ENCODE measurements at regions not wholly inside any gene's neighbourhood (a gene's known extent, or its start where the extent isn't known, plus 50 kb on each side); places are given as distances from the start of the nearest gene placed in this dataset.

- DNase-seq (ENCODE audit: low spot score): no peak
- in situ Hi-C loops (cut with MboI; ENCODE audit: low pct_unique_long_range_greater_than_20kb, low sequenced_read_pairs, unreplicated experiment): no loop called here
Observed at GRCh38 chr5:93886098-93886806, 144.9 kb upstream of the POU5F2 start.

GRCh38 chr5:93884254-93884653 is 142.9 kb upstream of the POU5F2 start:
- in situ Hi-C loops (cut with MboI; ENCODE audit: low pct_unique_long_range_greater_than_20kb, low sequenced_read_pairs, unreplicated experiment): no loop called here
- DNase-seq (ENCODE audit: low spot score): no peak
- TF ChIP-seq CTCF (IDR thresholded peaks at IDR 0.05; ENCODE audit: extremely low read depth, insufficient read depth, missing control alignments): no peak

More at GRCh38 chr5:93886098-93886806, 144.9 kb upstream of the POU5F2 start:
- TF ChIP-seq CTCF (IDR thresholded peaks at IDR 0.05; ENCODE audit: extremely low read depth, insufficient read depth, missing control alignments): no peak

- no peak for TF ChIP-seq CTCF (IDR thresholded peaks at IDR 0.05; ENCODE audit: extremely low read depth, insufficient read depth, missing control alignments)
- in situ Hi-C loops (cut with MboI; ENCODE audit: low pct_unique_long_range_greater_than_20kb, low sequenced_read_pairs, unreplicated experiment): no loop called here
- no peak for DNase-seq (ENCODE audit: low spot score)
Observed at GRCh38 chr5:93883459-93883858, 142.1 kb upstream of the POU5F2 start.

GRCh38 chr5:93875693-93876092 is 134.3 kb upstream of the POU5F2 start:
- in situ Hi-C loops (cut with MboI; ENCODE audit: low pct_unique_long_range_greater_than_20kb, low sequenced_read_pairs, unreplicated experiment): no loop called here
- no peak for DNase-seq (ENCODE audit: low spot score)
- no peak for TF ChIP-seq CTCF (IDR thresholded peaks at IDR 0.05; ENCODE audit: extremely low read depth, insufficient read depth, missing control alignments)

- in situ Hi-C loops (cut with MboI; ENCODE audit: low pct_unique_long_range_greater_than_20kb, low sequenced_read_pairs, unreplicated experiment): no loop called here
- no peak for DNase-seq (ENCODE audit: low spot score)
- no peak for TF ChIP-seq CTCF (IDR thresholded peaks at IDR 0.05; ENCODE audit: extremely low read depth, insufficient read depth, missing control alignments)
Observed at GRCh38 chr5:93874491-93874890, 133.1 kb upstream of the POU5F2 start.

GRCh38 chr5:93874080-93874479 is 132.7 kb upstream of the POU5F2 start:
- no peak for DNase-seq (ENCODE audit: low spot score)
- in situ Hi-C loops (cut with MboI; ENCODE audit: low pct_unique_long_range_greater_than_20kb, low sequenced_read_pairs, unreplicated experiment): no loop called here
- TF ChIP-seq CTCF (IDR thresholded peaks at IDR 0.05; ENCODE audit: extremely low read depth, insufficient read depth, missing control alignments): no peak

Data from GM13977 (cell line).